Fibroblast of skin of left quadriceps (primary cell): ENCODE measurements at regions not wholly inside any gene's neighbourhood (a gene's known extent, or its start where the extent isn't known, plus 50 kb on each side); places are given as distances from the start of the nearest gene placed in this dataset.

Experiments used
- DNase-seq, 2 experiments: peaks; one replicate each; pipeline ENCODE4 v3.0.0-alpha.2; 2013; ENCODE audit warnings: low read depth in 2 of 2

DNA sequence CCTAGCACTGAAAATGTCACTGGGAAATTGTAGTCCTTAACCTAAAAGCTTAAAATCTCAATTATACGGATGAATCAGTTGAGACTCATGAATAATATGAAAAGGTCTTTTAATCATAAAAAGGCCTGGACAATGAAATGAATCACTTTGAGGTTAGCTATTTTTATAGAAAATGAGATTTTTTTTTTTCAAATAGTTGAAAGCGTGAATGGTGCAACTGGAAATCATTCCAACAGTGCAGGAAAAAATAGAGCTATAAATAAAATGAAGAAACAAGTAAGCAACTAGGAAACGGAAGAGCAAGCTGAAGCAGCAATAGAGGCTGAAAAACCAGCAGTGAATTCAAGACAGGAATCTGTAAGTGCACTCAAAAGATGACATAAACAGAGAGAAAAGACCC lies 142.9 kb downstream of the BACH1 start:
- no peak for DNase-seq

DNA sequence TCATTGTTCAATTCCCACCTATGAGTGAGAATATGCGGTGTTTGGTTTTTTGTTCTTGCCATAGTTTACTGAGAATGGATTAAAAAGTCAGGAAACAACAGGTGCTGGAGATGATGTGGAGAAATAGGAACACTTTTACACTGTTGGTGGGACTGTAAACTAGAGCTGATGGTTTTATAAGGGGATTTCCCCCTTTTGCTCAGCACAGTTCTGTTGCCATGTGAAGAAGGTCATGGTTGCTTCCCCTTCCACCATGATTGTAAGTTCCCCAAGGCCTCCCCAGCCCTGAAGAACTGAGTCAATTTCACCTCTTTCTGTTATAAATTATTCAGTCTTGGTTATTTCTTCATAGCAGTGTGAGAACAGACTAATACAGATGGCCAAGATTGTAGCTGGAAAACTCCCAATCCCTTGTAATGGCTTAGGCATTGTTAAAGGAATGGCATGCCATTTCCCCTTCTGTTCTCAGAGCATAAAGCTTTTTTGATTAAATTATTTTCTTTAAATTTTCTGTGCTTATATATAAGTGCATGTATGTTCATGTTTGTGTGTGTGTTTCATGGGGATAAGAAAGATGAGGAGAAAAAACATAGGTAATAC lies 144.8 kb downstream of the BACH1 start:
- no peak for DNase-seq

DNA sequence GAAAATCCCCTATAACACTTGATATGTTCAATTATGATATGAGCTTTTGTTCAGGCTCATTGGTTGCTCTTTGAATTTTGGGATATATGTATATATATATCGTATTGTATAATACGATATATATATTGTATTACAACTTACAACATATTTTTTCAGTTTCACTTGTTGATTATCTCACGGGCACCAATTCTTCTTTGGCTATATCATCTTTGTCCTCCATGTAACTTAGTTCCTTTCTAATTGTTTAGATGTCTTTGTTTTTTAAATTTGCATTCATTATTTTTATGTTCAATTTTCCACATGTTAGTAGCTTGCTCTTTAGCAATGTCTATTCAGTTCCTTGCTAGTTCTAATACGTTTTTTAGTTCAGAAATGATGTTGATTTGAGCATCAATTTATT lies 150.0 kb downstream of the BACH1 start:
- no peak for DNase-seq

DNA sequence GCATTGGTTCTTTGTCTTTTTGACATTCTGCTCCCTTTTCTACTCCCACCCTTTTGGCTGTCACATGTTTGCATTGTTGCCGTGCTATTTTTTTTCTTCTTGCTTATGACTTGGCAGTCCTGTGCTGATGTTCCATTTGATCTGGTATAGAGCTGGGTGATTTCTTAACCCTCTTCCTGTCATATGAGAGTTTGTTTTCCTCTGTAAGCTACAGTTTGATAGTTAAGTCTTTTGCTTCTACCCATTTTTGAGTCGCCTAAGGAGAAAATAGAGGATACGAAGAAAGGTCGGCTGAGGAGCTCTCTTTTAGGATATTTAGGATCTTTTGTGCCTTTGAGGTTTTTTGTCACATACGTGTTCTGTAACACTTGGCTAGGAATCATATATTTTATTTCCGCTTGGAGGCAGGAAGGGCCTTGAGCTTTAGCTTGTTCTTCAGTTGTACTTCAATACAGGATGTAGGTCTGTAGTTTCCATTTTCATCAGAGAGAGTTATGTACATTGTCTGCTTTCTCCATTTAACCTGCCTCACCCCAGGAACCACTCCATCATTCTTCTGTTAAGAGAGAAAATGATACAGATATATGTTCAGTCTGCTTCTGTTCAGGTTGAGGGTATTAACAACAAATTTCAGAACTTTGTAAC lies 150.7 kb downstream of the BACH1 start:
- DNase-seq, result no peak

DNA sequence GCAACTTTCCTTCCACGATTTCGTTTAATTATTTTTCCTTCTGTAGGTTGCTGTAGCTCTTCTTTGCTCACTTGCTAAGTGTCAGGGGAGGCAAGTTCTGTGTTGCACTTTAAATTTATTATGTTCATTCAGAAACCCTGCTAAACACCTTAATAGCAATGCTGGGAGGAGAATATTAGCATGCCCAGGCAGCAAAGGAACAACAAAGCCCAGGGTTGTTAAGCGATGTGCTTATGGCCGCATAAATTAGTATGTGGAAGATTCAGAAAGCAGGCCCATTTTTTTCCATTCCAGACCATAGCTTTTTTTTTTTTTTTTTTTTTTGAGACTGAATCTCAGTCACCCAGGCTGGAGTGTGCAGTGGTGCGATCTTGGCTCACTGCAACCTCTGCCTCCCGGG lies 151.3 kb downstream of the BACH1 start:
- DNase-seq, result no peak

DNA sequence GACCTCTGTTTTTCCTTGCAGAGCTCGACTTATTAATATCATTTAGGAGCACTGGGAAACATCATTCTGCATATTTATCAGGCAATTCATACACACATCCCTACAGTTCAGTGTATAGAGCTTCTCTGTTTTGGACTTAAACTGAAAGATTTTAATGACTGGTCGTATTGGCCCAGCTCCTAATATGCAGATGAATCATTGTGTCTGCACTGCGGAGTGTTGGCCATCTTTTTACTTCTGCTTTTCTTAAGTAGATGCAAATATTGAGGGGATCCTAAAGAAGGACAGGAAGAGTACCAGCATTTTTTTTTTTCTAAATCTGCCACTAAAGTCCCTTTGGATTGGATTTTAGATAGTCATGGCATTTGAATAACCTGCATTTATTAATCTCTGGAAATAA lies 154.8 kb downstream of the BACH1 start:
- no peak for DNase-seq

DNA sequence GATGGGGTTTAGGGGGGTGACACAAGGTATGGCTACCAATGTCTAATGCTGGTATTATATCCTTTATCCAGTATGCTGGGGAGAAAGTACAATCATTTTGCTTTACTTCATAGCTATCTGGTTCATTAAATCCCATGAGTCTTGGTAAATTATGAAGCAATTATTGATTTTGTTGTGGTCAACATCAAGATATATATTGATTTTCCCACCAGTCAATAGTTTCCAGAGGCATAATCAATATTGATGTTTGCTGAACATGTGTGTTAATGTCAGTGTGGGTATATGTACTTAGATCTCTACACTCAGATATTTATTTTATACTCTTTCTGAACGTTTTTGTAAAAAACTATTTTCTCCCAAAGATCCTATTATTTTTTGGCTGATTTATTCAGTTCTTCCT lies 155.5 kb downstream of the BACH1 start:
- no peak for DNase-seq

DNA sequence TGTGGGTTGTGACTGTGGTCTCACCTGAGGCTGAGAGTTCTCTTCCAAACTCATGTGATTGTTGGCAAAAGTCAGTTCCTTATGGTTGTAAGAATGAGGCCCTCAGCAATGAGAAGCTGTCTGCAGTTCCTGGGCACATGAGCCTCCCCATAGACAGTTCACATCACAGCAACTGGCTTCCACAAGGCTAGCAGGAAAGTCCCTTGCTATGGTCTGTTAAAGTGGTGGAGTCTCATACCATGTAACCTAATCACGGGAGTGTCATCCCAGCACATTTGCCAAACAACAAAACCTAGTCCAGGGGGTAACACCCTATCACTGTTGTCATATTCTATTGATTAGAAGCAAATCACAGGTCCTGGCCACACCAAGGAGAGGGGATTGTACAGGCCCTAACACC lies 163.8 kb downstream of the BACH1 start:
- no peak for DNase-seq

GRCh38 chr21:29465546-29465945 lies 166.8 kb downstream of the BACH1 start:
- DNase-seq, result no peak

GRCh38 chr21:29466532-29466931 lies 167.8 kb downstream of the BACH1 start:
- no peak for DNase-seq

DNA sequence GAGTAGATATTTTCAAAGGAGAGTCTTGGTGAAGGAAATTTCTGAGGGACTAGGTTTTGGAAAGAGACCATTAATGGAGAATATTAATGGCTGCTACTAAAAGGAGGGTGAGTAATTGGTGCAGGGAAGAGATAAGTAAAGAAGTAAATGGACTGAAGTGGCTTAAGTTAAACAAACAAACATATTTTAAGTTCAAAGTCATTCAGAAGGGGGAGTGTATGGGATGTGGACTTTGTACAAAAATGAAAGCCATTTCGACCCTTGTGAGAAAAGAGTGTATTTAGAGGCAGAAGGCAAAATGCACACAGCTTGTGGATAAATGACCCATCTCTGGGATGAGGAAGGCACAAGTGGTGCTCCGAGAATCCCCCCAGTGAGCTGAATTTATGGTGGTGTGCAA lies 171.7 kb downstream of the BACH1 start:
- DNase-seq, result no peak

GRCh38 chr21:29473808-29474207 lies 175.1 kb downstream of the BACH1 start:
- DNase-seq, result no peak

GRCh38 chr21:29475329-29475728 lies 176.6 kb downstream of the BACH1 start:
- DNase-seq, result no peak

GRCh38 chr21:29477347-29477746 lies 178.6 kb downstream of the BACH1 start:
- no peak for DNase-seq

GRCh38 chr21:29477941-29478340 lies 179.2 kb downstream of the BACH1 start:
- DNase-seq, result no peak

- peak; percentile 54 to 56 for DNase-seq
Observed at GRCh38 chr21:29481081-29481480, 182.4 kb downstream of the BACH1 start.

- DNase-seq, result peak; percentile 87 to 89
Observed at GRCh38 chr21:29481641-29482040, 182.9 kb downstream of the BACH1 start.

DNA sequence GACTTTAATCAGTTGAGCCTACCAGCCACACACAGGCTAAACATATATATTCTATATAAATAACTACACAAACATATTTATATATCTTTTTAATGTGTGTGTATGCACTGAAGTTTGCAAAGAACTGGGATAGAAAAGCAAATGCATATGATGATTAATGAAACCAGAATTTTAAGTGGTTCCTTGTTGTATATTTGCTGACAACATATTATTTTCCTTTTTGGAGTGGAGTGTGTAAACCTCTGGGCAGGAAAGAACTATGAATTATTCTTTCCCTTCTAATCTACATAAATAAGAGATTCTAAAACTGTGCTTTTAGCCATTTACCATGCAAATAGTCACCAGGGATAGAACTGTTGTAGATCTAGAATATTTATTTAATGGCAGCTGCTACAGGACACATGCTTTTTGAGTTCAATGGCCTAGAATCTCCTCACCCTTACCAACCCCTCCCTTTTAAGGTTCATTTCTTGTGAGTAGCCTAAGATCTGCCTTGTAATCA lies 187.6 kb downstream of the BACH1 start:
- DNase-seq, result no peak
